ENCODE measurements at regions not wholly inside any gene's neighbourhood (a gene's known extent, or its start where the extent isn't known, plus 50 kb on each side); places are given as distances from the start of the nearest gene placed in this dataset.

DNA sequence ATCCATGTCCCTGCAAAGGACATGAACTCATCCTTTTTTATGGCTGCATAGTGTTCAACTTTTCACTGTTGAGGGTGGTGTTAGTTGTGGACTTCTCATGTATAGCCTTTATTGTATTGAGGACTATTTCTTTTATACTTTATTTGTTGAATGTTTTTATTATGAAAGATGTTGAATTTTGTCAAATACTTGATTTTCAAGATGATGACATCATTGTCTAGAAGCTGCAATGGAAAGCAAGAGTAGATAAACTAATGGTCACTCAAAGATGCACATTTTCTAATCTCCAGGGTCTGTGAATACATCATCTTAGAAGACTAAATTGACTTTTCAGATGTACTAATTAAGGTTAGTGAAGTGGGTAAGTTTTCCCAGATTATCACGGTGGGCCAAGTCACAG is 1117.0 kb downstream of the DSC3 start:
- TF ChIP-seq, protein P1, sequence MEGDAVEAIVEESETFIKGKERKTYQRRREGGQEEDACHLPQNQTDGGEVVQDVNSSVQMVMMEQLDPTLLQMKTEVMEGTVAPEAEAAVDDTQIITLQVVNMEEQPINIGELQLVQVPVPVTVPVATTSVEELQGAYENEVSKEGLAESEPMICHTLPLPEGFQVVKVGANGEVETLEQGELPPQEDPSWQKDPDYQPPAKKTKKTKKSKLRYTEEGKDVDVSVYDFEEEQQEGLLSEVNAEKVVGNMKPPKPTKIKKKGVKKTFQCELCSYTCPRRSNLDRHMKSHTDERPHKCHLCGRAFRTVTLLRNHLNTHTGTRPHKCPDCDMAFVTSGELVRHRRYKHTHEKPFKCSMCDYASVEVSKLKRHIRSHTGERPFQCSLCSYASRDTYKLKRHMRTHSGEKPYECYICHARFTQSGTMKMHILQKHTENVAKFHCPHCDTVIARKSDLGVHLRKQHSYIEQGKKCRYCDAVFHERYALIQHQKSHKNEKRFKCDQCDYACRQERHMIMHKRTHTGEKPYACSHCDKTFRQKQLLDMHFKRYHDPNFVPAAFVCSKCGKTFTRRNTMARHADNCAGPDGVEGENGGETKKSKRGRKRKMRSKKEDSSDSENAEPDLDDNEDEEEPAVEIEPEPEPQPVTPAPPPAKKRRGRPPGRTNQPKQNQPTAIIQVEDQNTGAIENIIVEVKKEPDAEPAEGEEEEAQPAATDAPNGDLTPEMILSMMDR (IDR thresholded peaks at IDR 0.05), result no peak
- TF ChIP-seq POLR2A (IDR thresholded peaks at IDR 0.05), result no peak

Measured in lower leg skin (tissue), 3 donors.